Thyroid gland (tissue), 4 donors: ENCODE measurements at regions not wholly inside any gene's neighbourhood (a gene's known extent, or its start where the extent isn't known, plus 50 kb on each side); places are given as distances from the start of the nearest gene placed in this dataset.

ENCODE experiments used
- DNase-seq, 2 donors: peaks; one replicate each; pipeline ENCODE4 v3.0.0-alpha.2; 2019
- H3K27ac ChIP-seq, 3 donors: fragments of 200-600 bp; sonication (generic); 1 replicate in 2 of 3; 2 replicates in 1 of 3; pipeline ENCODE4 v1.5.1; 2016 to 2019; ENCODE audit warnings: mild to moderate bottlenecking in 1 of 3, moderate library complexity in 1 of 3
- H3K27me3 ChIP-seq: fragments of 200-600 bp; sonication (generic); one replicate; pipeline ENCODE4 v1.5.1; 2019
- H3K36me3 ChIP-seq, 2 donors: fragments of 200-600 bp; sonication (generic); one replicate each; pipeline ENCODE4 v1.5.1; 2016 to 2019
- H3K4me1 ChIP-seq, 2 donors: fragments of 200-600 bp; sonication (generic); one replicate each; pipeline ENCODE4 v1.5.1; 2017 to 2019
- H3K4me3 ChIP-seq, 3 donors: fragments of 200-600 bp; sonication (generic); replicated peaks in 1 of 3; 1 replicate in 2 of 3; 2 replicates in 1 of 3; pipeline ENCODE4 v1.5.1; 2016; ENCODE audit warnings: mild to moderate bottlenecking in 1 of 3
- H3K9me3 ChIP-seq: fragments of 200-600 bp; sonication (generic); one replicate; pipeline ENCODE4 v1.5.1; 2017
- POLR2A ChIP-seq, 2 donors: fragments of 450-650 bp; IDR thresholded peaks; one replicate each; pipeline ENCODE4 v1.6.1; 2017; ENCODE audit warnings: antibody characterized with exemption in 2 of 2, mild to moderate bottlenecking in 2 of 2, moderate library complexity in 1 of 2
- WGBS, 2 donors: methylation state at CpG; one replicate each; pipeline ENCODE4 v1.1.5; 2017; 5-methylcytosine and 5-hydroxymethylcytosine counted together
- intact Hi-C: fragments of 100-400 bp; cut with DNase I; formaldehyde crosslinking; loops from one replicate; pipeline ENCODE4 v1.15.1; 2023
- TF ChIP-seq, protein P1 (sequence below), 6 experiments: fragments of 200-600 bp in 3 of 6; fragments of 450-650 bp in 3 of 6; sonication (generic) in 3 of 6; IDR thresholded peaks; one replicate each; pipeline ENCODE4 v1.5.1; 2016 to 2019; ENCODE audit warnings: antibody characterized with exemption in 6 of 6, mild to moderate bottlenecking in 2 of 6, inconsistent platforms in 1 of 6, moderate library complexity in 1 of 6

GRCh38 chr9:135280666-135281065, 193.2 kb downstream of the OLFM1 start:
- Histone ChIP-seq H3K4me1 (peaks cover 21 to 27% of the 10 kb centered on the region in 2 donors), H3K4me3 (no peak overlapping the region)

GRCh38 chr9:135281151-135281550, 193.7 kb downstream of the OLFM1 start:
- no peak overlapping the region for H3K27ac ChIP-seq
- DNase-seq = no peak
- intact Hi-C loops = no loop called here
- H3K4me3 ChIP-seq = no peak overlapping the region
- no peaks in the 10 kb centered on the region for H3K36me3 ChIP-seq
- peaks cover 17 to 22% of the 10 kb centered on the region in 2 donors for H3K4me1 ChIP-seq
- no peaks in the 10 kb centered on the region for H3K9me3 ChIP-seq
- 81 to 88% methylated on average over 5 to 6 of the region's 8 CpGs for WGBS, 2 donors
- no peaks in the 10 kb centered on the region for H3K27me3 ChIP-seq
- TF ChIP-seq POLR2A (IDR thresholded peaks at IDR 0.05) = no peak
- TF ChIP-seq, protein P1, sequence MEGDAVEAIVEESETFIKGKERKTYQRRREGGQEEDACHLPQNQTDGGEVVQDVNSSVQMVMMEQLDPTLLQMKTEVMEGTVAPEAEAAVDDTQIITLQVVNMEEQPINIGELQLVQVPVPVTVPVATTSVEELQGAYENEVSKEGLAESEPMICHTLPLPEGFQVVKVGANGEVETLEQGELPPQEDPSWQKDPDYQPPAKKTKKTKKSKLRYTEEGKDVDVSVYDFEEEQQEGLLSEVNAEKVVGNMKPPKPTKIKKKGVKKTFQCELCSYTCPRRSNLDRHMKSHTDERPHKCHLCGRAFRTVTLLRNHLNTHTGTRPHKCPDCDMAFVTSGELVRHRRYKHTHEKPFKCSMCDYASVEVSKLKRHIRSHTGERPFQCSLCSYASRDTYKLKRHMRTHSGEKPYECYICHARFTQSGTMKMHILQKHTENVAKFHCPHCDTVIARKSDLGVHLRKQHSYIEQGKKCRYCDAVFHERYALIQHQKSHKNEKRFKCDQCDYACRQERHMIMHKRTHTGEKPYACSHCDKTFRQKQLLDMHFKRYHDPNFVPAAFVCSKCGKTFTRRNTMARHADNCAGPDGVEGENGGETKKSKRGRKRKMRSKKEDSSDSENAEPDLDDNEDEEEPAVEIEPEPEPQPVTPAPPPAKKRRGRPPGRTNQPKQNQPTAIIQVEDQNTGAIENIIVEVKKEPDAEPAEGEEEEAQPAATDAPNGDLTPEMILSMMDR (IDR thresholded peaks at IDR 0.05) = no peak

More at GRCh38 chr9:135280666-135281065, 193.2 kb downstream of the OLFM1 start:
- TF ChIP-seq, protein P1 (IDR thresholded peaks at IDR 0.05) = no peak
- no peaks in the 10 kb centered on the region for H3K9me3 ChIP-seq
- intact Hi-C loops = no loop called here
- H3K36me3 ChIP-seq = no peaks in the 10 kb centered on the region
- WGBS, 2 donors = 90 to 93% methylated on average over 6 to 12 of the region's 12 CpGs
- DNase-seq = no peak
- H3K27me3 ChIP-seq = no peaks in the 10 kb centered on the region
- no peak overlapping the region for H3K27ac ChIP-seq

GRCh38 chr9:135281791-135282737, 194.6 kb downstream of the OLFM1 start:
- Histone ChIP-seq H3K9me3 (no peaks in the 10 kb centered on the region), H3K36me3 (no peaks in the 10 kb centered on the region), H3K4me3 (no peak overlapping the region), H3K27me3 (no peaks in the 10 kb centered on the region), H3K4me1 (peaks cover 14 to 19% of the 10 kb centered on the region in 2 donors), H3K27ac (no peak overlapping the region)
- intact Hi-C loops = no loop called here
- peak; percentile 91 to 92 for DNase-seq
- 13 to 15% methylated on average over 15 to 24 of the region's 24 CpGs for WGBS, 2 donors
- no peak for TF ChIP-seq POLR2A (IDR thresholded peaks at IDR 0.05)
- TF ChIP-seq, protein P1 (IDR thresholded peaks at IDR 0.05) = no peak

DNA sequence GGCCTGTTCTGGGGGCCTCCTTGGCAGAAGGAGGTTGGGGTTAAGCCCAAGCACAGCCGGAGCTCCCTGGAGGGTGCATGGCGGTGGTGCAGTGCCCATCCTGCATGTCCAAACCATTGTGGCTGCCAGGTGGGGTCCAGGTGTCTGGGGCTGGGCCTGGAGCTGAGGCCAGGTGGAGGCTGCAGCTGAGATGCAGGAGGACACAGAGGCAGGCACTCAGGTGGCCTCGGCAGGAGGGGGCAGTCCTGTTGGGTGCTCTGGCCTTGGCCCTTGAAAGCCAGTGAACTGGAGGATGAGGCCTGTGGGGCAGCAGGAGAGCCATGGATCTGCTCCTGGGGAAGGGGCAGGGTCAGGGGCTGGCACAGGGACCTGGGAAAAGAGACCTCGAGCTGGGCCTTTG, 195.3 kb downstream of the OLFM1 start:
- intact Hi-C loops = no loop called here
- TF ChIP-seq, protein P1 (IDR thresholded peaks at IDR 0.05) = no peak
- TF ChIP-seq POLR2A (IDR thresholded peaks at IDR 0.05) = no peak
- Histone ChIP-seq H3K36me3 (no peaks in the 10 kb centered on the region), H3K9me3 (no peaks in the 10 kb centered on the region), H3K4me3 (no peak overlapping the region), H3K27ac (no peak overlapping the region), H3K4me1 (peaks cover 14 to 19% of the 10 kb centered on the region in 2 donors), H3K27me3 (no peaks in the 10 kb centered on the region)
- WGBS, 2 donors = 33 to 41% methylated on average over 3 to 4 of the region's 4 CpGs
- DNase-seq = no peak

GRCh38 chr9:135283671-135284070, 195.9 kb upstream of the PPP1R26 start:
- no peak for DNase-seq
- Histone ChIP-seq H3K27ac (no peak overlapping the region), H3K4me3 (no peak overlapping the region), H3K4me1 (peaks cover 10 to 13% of the 10 kb centered on the region in 2 donors), H3K36me3 (no peaks in the 10 kb centered on the region), H3K9me3 (no peaks in the 10 kb centered on the region), H3K27me3 (no peaks in the 10 kb centered on the region)
- WGBS, 2 donors = 73% methylated on average over 15 of the region's 15 CpGs
- TF ChIP-seq POLR2A (IDR thresholded peaks at IDR 0.05) = no peak
- TF ChIP-seq, protein P1 (IDR thresholded peaks at IDR 0.05) = no peak
- intact Hi-C loops = no loop called here
